ENCODE measurements at regions not wholly inside any gene's neighbourhood (a gene's known extent, or its start where the extent isn't known, plus 50 kb on each side); places are given as distances from the start of the nearest gene placed in this dataset.

GRCh38 chr4:24394041-24394440 lies 190.3 kb downstream of the DHX15 start:
- TF ChIP-seq CTCF (IDR thresholded peaks at IDR 0.05; ENCODE audit: extremely low read depth in 1 of 2, insufficient read depth in 1 of 2, low read depth in 1 of 2, low read length in 2 of 2) (no peak), POLR2A (IDR thresholded peaks at IDR 0.05; ENCODE audit: low read depth, low read length) (no peak), MAX (IDR thresholded peaks at IDR 0.05; ENCODE audit: insufficient read depth, insufficient read length) (no peak), POLR2AphosphoS5 (IDR thresholded peaks at IDR 0.05; ENCODE audit: insufficient read depth, low read depth, low read length) (no peak), EZH2 (IDR thresholded peaks at IDR 0.05; ENCODE audit: borderline replicate concordance, low read depth, low read length, severe bottlenecking) (no peak)

Data from endothelial cell of umbilical vein (primary cell).